ENCODE measurements at regions not wholly inside any gene's neighbourhood (a gene's known extent, or its start where the extent isn't known, plus 50 kb on each side); places are given as distances from the start of the nearest gene placed in this dataset.

- POLR2A ChIA-PET = no interaction called here
- H3K4me1 ChIP-seq (ENCODE audit: control insufficient read depth, extremely low read depth, insufficient read depth, low read length) = no peaks in the 10 kb centered on the region
- no peak overlapping the region for H3K4me3 ChIP-seq (replicated peaks in 1 of 3; ENCODE audit: insufficient read depth in 1 of 3, low read depth in 1 of 3, low read length in 3 of 3)
- peaks cover 10 to 39% of the 10 kb centered on the region in 2 experiments for H3K27me3 ChIP-seq (ENCODE audit: control insufficient read depth in 2 of 2, insufficient read depth in 2 of 2, low read length in 2 of 2)
- TF ChIP-seq GATA2 (IDR thresholded peaks at IDR 0.05; ENCODE audit: insufficient read depth, insufficient read length, low read depth, low read length) (no peak), JUN (IDR thresholded peaks at IDR 0.05; ENCODE audit: borderline replicate concordance, insufficient read depth, insufficient read length, low read depth) (no peak), POLR2A (IDR thresholded peaks at IDR 0.05; ENCODE audit: low read depth, low read length) (no peak), POLR2AphosphoS5 (IDR thresholded peaks at IDR 0.05; ENCODE audit: insufficient read depth, low read depth, low read length) (no peak), CTCF (IDR thresholded peaks at IDR 0.05; ENCODE audit: extremely low read depth in 1 of 2, insufficient read depth in 1 of 2, low read depth in 1 of 2, low read length in 2 of 2) (no peak), FOS (IDR thresholded peaks at IDR 0.05; ENCODE audit: borderline replicate concordance, insufficient read depth, low read length) (no peak), MAX (IDR thresholded peaks at IDR 0.05; ENCODE audit: insufficient read depth, insufficient read length) (no peak), MYC (IDR thresholded peaks at IDR 0.05; ENCODE audit: low read depth, low read length) (no peak), EZH2 (IDR thresholded peaks at IDR 0.05; ENCODE audit: borderline replicate concordance, low read depth, low read length, severe bottlenecking) (no peak)
- no peaks in the 10 kb centered on the region for H3K9me1 ChIP-seq (replicated peaks; ENCODE audit: control insufficient read depth, extremely low read depth, insufficient read depth, low read length)
- no TSS peak for BruUV-seq (replicated peaks)
- no peaks in the 10 kb centered on the region for H3K36me3 ChIP-seq (ENCODE audit: control insufficient read depth in 2 of 2, extremely low read depth in 1 of 2, insufficient read depth in 2 of 2, low read length in 2 of 2)
- H2AFZ ChIP-seq (ENCODE audit: low read depth, low read length) = no peak overlapping the region
- no peaks in the 10 kb centered on the region for H3K79me2 ChIP-seq (ENCODE audit: control insufficient read depth, insufficient read depth, low read length)
- intact Hi-C loops (cut with micrococcal nuclease) = no loop called here
- DNase-seq (ENCODE audit: low read depth, low spot score) (no peak), FAIRE-seq (no peak)
- H3K27ac ChIP-seq (ENCODE audit: insufficient read depth, low read depth, low read length) = no peak overlapping the region
- no peaks in the 10 kb centered on the region for H4K20me1 ChIP-seq (replicated peaks; ENCODE audit: control insufficient read depth, extremely low read depth, insufficient read depth, low read length)
- H3K4me2 ChIP-seq (ENCODE audit: insufficient read depth, low read length) = no peak overlapping the region
- dilution Hi-C loops (cut with MboI; ENCODE audit: extremely low pct_ligation_motif_present, low sequenced_read_pairs) = no loop called here
- H3K9ac ChIP-seq (replicated peaks; ENCODE audit: extremely low read depth, insufficient read depth, low read length) = no peak overlapping the region
- CTCF ChIA-PET = interaction anchor here (1.8 kb wide), 1 partner anchor 185 kb away, joined by 6 read pairs; no protein-coding TSS in a partner anchor
- no peaks in the 10 kb centered on the region for H3K9me3 ChIP-seq (replicated peaks; ENCODE audit: control insufficient read depth, insufficient read depth, low read length)
Observed at GRCh38 chr5:17400724-17401469, 97.1 kb upstream of the TAF11L2 start.
